Jurkat, Clone E6-1 (cell line): ENCODE measurements at regions not wholly inside any gene's neighbourhood (a gene's known extent, or its start where the extent isn't known, plus 50 kb on each side); places are given as distances from the start of the nearest gene placed in this dataset.

Experiments
- DNase-seq: peaks from one replicate; pipeline ENCODE4 v3.0.0-alpha.2; 2011; ENCODE audit warnings: low read depth, low spot score
- H3K4me3 ChIP-seq: 2 replicates; pipeline ENCODE4 v1.5.1; 2011; ENCODE audit warnings: mild to moderate bottlenecking, low read length, control low read depth, moderate library complexity

- H3K4me3 ChIP-seq, result no peak overlapping the region
- no peak for DNase-seq
Measured at GRCh38 chr12:85352016-85352415, 72.0 kb downstream of the ALX1 start.

- no peak for DNase-seq
- no peak overlapping the region for H3K4me3 ChIP-seq
Measured at GRCh38 chr12:85356596-85357385, 76.8 kb downstream of the ALX1 start.

DNA sequence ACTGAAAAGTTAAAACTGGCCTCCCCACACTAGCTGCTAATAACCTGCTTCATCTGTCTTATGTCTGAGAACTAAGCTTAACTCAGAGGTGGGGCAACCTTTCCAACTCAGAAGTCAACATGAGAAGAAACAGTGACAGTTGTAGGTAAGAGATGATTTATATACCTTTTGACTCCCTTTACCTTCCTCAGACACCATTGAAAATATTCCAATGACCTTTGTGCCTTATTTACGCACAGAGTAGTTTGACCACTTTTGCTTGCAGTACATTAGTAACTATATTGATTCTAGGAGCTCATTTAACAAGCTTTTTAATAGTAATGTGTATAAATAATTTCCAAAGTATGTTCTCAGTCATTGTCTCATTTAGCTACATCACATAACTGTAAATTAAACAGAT lies 77.6 kb downstream of the ALX1 start:
- no peak for DNase-seq
- no peak overlapping the region for H3K4me3 ChIP-seq

DNA sequence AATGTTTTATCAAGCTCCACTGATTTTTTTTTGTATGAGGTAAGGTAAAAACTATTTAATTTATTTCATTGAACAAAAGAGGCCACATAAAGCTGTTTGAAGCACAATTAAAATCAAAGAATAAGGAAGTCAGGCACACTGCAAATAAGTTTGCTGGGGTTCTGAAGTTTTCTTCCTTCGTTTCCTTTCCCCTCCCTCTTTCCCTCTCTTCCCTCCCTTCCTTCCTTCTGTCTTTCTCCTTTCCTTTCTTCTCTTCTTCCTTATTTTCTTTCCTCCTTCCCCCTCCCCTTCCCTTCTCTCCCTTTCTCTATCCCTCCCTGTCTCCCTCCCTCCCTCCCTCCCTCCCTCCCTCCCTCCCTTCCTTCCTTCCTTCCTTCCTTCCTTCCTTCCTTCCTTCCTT lies 78.7 kb downstream of the ALX1 start:
- no peak for DNase-seq
- H3K4me3 ChIP-seq, result no peak overlapping the region

DNA sequence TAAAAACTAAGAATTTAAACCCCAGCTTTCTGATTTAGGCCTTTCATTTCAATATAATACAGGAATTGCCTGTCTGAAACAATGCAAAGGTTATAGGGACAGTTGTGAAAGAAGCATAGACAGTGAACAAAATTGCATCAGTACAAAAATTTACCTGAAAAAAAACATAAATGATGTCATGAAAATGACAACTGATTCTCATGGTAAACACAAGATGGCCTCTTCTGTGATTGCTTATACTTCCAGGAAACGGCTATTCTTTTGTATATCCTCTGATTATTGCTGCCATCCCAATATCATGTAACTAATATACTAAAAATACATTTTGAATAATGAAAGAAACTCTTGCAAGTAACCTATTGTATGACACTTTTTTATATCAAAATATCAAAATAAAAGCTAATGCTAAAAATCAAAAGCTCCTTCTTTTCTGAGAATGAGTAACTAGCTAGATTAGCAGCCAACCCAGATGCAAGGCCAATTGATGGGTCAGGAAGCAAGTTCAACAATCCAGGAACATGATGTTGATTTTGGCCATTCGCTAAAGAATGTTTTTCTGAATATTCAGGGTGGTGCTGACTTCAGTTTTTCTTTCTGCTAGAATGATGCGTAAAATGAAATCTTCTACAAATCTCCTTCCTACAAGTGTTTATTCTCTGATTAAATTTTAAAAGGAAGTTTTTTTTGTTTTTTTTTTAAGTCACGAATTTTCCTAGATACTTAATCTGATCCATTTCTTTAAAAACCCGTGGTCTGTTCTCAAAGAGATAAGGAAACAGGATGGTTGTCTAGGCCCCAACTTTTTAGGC lies 83.6 kb downstream of the ALX1 start:
- DNase-seq, result no peak

DNA sequence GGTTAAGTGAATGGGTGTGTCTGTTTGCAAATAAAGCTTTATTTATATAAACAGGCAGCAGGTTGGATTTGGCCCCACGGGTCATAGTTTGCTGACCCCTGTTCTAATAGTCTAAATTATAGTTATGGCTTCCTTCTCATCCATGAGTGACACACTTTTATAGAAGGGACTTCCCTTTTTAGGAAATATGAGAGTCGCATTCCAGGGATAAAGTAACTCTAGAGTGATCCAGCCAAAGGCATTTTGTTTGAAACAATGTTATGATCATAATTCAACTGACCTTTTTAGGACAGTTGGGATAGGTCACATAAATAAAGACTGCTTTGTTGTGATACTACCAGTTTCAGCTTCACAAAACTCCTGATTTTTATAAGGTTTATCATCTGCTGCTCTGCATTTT lies 87.9 kb downstream of the ALX1 start:
- DNase-seq, result no peak
- H3K4me3 ChIP-seq, result no peak overlapping the region

More for the DNA sequence above, 83.6 kb downstream of the ALX1 start:
- H3K4me3 ChIP-seq, result no peak overlapping the region

- DNase-seq, result no peak
- no peak overlapping the region for H3K4me3 ChIP-seq
Measured at GRCh38 chr12:85369365-85370154, 89.5 kb downstream of the ALX1 start.

GRCh38 chr12:85373045-85373444 lies 93.0 kb downstream of the ALX1 start:
- DNase-seq, result no peak
- no peak overlapping the region for H3K4me3 ChIP-seq

DNA sequence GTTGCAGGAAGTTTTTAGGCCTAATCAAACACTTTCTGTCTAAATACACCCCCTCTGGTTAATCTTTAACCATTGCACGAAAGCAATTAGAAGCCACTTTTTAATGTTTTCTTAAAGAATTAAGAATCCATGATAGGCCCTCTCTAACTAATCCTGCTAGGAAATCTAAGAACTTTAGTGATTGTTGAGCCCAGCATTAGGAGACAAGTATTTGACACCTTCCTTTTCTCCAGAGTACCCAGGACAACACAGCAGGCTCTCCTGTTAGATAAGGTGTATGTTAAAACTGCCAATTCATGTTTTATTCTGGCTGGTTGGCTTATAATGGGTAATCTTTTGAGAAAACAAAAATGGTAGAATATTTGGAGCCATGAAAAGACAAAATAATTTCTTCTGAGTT lies 95.0 kb downstream of the ALX1 start:
- DNase-seq, result no peak
- no peak overlapping the region for H3K4me3 ChIP-seq

DNA sequence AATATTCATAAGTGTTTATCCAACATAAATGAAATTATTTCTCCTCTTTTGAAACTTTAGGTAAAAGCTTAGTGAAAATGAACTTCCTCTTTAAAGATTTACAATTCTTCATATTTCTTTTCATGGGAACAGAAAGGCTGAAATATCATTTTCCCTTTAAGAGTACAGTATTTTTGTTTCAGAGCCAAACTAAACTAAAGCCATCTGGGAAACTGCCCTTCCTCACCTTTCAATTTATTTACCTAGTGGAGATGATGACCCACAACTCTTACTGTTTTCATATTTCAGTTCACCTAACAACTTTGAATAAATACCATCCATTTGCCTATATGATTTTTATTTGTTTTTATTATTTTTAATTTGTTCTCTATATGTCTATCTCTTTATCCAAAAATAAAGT lies 105.4 kb downstream of the ALX1 start:
- no peak for DNase-seq
- no peak overlapping the region for H3K4me3 ChIP-seq

GRCh38 chr12:85390266-85390665 lies 110.2 kb downstream of the ALX1 start:
- no peak for DNase-seq
- no peak overlapping the region for H3K4me3 ChIP-seq

- no peak for DNase-seq
- no peak overlapping the region for H3K4me3 ChIP-seq
Measured at GRCh38 chr12:85392508-85392907, 112.5 kb downstream of the ALX1 start.

DNA sequence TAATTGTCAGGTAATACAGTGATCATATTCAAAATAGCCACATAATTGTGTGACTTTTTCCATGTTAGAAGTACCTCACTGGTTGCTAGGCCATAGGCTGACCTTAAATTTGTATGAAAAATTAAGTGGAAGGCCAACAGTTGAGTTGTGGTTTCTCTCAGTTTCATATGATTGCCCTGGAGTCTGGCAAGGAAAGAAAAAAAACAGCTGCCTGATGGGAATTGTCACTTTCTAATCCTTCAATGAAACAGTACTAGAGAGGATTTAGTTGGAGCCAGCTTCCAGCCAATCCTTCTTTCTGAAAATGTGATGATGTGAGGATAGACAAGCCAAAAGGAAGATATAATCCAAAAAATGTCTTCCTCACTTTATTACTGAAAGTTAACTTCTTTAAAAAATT lies 113.6 kb downstream of the ALX1 start:
- H3K4me3 ChIP-seq, result no peak overlapping the region
- DNase-seq, result no peak

DNA sequence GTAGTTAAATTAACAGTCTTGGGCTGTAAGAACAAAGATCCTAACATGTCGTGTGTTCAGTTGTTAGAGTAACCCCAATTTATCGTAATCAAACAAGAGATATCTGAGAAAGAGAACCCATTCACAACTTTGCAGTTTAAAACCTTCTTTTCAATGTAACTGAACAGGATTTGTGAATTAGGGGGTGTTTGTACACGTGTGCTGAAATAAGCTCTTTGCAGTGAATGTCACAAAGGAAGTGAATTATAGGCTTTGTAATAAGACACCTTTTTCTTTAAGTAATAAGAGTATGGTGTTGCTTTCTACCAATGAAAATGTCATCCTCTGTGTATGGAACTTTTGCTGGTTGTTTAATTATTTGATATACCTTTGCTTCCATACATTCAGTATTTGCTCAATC lies 114.0 kb downstream of the ALX1 start:
- H3K4me3 ChIP-seq, result no peak overlapping the region
- no peak for DNase-seq

DNA sequence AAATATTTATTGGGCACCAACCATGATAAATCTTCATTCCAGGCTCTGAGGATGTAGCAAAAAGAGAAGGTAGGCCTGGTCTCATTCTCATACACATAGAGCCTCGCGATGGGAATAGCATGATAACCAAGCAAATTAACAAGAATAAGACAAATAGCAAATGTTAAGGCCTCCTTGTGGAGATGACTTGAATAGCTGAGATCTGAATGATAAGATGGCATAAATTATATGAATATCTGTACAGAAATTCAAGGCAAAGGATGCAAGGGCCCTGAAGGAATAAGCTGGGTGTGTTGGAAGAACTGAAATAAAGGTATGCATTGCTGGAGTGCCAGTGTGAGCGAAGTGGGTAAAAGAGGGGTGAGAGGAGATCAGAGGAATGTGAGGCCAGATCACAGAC lies 114.8 kb downstream of the ALX1 start:
- H3K4me3 ChIP-seq, result no peak overlapping the region
- no peak for DNase-seq

- no peak overlapping the region for H3K4me3 ChIP-seq
- DNase-seq, result no peak
Measured at GRCh38 chr12:85405262-85405661, 125.2 kb downstream of the ALX1 start.

DNA sequence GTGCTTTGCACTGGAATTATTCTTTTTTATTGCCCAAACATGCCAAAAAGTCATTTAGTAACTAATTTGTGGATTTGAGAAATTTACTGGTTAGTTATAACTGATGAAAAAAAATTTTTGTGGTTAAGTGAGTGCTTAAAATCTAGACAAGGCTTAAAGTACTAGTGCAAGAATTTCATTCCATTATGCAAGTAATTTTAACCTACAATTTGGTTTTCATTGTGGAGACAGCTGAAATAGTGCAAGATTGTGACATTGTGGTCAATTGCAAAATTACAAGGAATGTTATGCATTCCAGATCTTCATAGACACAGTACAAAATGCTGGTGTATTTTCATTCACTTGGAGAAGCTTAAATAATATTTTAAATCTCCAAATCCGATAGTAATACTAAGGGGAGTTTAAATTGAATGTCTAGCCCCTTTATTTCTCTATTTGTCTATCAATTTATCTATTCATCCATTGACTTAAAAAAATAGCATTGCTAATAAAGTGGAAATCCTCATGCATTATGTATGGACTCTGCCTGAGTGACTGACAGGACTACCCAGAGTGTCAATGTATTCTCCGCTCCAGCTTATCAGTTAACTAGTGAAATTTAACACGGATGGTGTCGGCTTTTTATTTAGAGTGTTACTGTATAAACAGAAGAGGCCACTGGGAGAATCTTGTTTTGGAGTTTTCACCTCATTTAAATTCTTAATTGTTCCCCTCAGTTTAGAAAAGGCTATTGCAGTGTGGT lies 125.9 kb downstream of the ALX1 start:
- no peak for DNase-seq

DNA sequence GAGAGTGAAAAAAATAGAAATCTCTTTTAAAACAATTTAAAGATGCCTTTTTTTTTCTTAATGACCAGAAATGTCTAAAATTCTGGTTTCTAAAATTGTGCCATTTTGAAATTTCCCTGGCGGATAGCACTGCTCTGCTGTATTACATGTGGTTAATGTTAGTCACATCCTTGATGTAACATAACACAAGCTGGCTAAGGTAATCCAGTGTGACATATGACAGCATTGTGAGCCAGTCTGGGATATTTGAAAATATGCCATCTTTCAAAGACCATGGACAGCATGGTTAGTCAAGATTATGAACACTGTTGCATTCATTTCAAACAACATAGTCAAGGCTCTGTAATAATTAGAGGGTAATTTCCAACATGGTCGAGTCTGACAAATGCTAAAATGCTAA lies 133.2 kb downstream of the ALX1 start:
- no peak for DNase-seq
- H3K4me3 ChIP-seq, result no peak overlapping the region

More for the DNA sequence above, 125.9 kb downstream of the ALX1 start:
- H3K4me3 ChIP-seq, result no peak overlapping the region

DNA sequence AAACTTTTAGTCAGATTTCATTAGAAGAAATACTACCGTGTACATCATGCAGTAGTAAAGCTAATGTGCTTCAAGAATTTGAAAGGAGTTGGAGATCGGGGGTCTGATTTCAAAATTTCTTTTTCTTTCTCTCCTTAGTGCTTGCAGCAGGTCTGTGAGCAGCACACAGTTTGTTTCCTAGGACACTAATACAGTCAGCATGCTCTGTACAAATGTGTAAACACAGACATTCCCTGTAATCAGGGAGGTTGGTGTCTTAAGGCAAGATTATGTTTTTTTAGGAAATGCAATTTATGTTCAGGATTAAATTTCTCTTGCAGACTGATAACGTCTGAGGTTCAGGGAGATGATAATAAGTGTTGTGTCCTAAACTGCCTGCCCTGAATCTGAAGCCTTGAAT lies 142.7 kb downstream of the ALX1 start:
- no peak overlapping the region for H3K4me3 ChIP-seq
- DNase-seq, result no peak
